ENCODE measurements at regions not wholly inside any gene's neighbourhood (a gene's known extent, or its start where the extent isn't known, plus 50 kb on each side); places are given as distances from the start of the nearest gene placed in this dataset.
"Not testable (repeated sequence)": the region's sequence is repeated elsewhere in the genome, so short reads cannot be mapped to it uniquely, and the experiment has no call there.

DNA sequence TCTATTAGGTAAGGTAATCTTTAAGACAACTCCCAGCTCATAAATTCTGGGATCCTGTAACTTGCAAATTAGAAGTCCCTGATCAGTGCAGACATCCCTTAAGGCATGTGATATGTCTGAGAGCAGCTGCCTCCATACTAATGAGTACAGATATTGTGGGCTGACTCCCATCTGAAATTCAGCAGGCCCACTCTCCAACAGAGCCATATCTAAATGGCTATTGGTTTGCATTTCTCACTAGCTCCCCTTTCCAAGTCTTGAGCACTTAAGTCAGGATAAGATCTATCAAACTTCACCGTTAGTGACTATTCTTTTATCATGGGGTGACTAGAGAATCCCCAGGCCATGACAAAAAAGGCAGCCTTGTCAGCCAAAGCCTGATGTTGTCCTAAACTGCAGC, 785.4 kb downstream of the IPMK start:
- DNase-seq = no peak

DNA sequence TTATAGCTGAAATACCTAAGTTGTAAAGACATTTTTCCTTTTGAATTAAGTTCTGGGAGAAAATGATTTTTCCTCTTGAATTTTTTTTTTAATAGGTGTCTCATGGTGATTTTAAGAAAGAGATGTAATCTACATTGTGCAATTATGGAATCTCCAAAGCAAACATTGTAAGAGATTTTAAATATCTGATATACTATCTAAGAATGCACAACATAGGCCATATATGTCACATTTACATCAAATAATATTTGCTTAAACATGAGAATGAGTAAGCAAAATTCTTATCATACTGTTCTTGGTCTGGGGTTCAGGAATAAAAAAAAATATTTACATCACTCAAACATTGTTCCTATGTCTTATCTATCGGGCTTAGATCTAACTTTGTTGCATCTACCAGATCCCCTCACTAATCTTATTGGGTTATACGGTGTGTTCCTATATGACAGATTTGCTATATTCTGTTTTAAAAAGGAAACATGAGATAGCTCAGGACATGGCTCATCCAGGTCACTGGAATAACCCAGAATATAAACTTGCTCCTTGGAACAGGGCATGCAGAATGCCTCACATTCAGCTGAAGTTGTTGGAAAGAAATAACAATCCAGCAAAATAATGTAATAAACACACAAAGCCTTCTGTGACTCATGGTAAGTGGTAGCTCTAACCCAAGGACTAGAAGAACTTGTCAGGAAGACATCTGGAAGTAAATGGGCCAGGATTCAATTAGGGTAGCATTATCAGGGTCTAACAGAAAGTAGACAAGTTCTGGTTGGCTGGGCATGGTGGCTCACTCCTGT, 794.7 kb downstream of the IPMK start:
- DNase-seq = no peak

DNA sequence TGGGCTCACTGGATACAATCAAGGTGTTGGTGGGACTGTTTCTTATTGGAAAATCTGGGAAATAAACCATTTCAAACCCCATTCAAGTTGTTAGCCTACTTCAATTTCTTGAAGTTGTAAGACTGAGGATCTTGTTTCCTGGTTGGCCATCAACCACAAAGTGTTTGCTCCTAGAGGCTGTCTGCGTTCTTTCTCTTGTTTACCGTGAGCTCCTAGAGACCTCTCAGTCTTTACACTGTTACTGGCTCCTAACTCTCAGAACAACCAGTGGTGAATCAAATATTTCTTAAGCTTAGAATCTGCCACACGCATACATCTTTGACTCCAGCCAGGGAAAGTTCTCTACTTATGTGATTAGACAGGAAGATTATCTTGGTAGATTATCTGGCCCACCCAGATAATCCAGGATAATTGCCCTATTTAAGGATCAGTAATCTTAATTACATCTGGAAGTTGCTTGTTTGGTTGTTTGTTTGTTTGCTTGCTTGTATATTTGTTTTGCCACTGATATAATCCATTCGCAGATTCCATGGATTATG, 798.7 kb downstream of the IPMK start:
- no peak for DNase-seq

DNA sequence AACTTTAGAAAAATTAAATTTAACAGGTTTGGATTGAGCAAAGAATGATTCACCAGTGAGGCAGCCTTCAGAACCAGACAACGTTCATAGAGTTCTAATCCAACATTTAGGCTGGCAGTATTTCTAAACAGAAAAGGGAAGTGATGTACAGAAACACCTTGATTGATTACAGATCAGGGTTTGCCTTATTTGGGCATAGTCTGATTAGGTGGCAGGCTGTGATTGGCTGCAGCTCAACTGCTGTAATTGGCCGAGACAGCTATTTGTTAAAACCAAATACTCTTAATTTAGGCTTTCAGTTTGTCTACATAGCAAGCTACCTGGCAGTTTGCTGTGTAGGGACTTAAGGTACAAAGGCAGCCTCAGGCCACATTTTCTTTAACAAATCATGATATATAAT, 802.5 kb downstream of the IPMK start:
- no peak for DNase-seq

DNA sequence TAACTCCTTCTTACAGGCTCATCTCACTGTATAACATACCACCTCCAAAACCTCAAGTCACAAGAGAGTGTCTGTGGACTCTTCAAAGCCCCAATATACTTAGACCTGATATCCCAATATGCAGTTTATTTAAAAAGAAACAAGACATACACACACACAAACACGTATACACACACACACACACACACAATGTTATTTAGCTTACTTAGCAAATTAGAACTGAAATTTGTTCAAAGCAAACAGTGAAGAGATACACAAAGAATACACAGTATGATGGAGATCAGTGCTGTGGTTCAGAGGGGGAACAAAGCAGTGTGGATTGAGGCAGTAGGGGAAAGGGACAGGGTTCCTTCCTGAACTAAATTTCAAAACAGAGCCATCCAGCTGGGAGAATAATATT, 807.2 kb downstream of the IPMK start:
- no peak for DNase-seq

DNA sequence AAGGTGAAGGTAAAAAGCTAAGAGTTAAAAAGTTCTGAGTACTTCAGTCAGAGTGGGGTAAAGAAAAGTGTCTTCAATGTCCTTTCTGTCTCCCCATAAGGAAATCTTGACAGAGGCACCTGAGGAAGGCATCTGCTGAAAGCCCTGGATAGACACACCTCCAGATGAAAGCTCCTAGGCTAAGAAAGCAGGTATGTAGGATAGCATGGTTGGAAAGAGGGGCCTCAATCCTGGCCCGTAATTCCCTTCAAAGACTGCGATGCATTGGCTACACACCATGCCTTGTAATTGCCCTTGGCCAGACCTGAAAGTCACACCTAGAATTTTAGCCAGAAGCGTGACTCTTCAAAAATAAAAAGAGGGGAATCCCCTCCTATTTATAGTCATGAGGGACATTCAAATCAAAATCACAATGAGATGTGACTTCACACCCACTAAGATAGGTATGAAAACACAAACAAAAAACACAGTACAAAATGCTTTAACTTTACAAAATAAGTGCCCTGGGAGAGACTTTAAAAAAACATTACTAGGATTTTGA, 809.7 kb downstream of the IPMK start:
- no peak for DNase-seq

DNA sequence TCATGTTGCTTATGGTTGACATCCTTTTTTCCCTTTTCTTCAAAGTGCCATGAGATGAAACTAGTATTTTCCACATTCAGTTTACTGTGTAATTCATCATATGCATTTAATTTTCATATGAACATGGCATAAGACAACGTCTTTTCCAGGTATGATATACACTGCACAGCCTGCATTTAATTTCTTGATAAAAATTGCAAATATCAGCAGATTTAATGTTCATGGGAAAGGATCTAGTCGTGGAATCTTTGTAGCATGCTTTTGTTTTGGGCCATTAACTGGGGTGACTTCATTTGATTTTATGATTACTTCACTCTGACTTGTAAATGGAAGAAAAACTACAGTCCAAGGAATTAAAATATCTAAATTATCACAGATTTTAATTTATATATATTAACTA, 837.3 kb downstream of the IPMK start:
- no peak for DNase-seq

DNA sequence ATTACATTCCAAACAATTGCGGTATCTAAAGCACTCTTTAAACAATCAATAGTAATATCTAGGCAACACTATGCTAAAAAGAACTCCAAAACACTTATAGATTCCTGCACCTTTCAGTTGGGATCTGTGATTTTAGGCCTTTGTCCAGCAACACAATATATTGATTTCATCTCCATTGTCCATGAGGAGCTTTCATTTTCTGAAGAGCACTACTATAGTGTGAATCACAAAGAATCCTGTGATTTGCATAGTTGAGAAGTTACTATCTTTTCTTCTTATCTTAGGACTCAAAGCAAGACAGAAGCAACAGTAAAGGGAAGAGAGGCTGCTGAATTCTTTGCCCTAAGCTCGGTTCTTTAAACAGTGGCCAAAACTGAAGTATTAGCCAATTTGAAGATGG, 846.8 kb downstream of the IPMK start:
- no peak for DNase-seq

DNA sequence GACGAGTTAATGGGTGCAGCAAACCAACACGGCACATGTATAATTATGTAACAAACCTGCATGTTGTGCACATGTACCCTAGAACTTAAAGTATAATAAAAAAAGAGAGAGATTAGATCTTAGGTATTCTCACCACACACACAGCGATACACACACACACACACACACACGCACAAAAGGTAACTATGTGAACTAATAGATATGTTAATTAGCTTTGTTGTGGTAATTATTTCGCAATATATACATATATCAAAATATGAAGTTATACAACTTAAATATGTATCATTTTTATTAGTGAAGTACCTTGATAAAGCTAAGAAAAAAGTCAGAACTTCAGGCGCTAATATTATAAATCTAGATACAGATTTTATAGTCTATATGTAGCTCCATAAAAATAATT, 849.2 kb downstream of the IPMK start:
- no peak for DNase-seq

DNA sequence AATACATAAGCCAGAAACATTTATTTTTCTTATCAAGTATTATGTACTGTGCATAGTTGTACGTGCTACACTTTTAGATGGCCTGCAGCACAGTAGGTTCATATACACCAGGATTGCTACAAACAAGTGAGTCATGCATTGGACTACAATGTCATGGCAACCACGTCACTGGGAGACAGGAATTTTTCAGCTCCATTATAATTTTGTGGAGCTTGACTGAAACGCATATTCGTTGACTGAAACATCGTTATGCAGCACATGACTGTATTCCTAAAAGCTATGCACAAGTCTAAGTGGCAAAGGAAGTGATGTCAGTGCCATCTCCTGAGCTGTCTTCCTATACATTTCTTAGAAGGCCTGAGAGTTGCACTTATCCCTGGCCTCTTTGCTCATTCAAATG, 871.8 kb downstream of the IPMK start:
- DNase-seq = no peak

DNA sequence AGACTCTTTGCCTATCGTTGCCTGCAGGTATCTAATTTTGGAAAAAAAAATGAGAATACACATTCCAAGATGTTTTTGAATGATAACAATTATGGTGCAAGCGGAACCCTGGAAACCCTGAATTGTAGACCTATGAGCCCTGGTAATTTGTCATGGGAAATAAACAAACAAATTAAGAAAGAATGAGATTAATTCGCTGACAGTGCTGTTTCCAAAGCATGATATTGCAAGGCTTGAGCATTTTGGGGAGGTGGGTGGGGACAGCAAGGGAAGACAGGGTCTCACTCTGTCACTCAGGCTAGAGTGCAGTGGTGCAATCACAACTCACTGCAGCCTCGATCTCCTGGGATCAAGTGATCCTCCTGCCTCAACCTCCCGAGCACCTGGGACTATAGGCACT, 900.3 kb downstream of the IPMK start:
- DNase-seq = no peak

DNA sequence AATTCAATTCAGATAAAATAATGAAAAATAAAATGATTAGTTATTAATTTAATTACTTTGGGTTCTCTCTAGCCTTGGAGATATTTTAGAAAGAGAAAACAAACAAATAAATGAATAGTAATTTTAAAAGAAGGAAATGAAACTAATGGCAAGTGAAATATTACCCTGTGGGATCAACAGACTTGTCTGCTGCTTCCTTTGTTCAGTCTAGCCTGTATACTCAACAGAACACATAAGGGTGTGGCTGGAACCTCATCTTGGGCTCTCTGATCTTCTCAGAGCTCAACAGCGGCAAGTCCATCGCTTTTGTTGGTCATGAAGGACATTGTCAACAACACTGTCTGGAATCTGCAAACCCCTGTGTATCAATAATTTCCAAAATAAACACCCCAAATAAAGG, 904.9 kb downstream of the IPMK start:
- DNase-seq = no peak

DNA sequence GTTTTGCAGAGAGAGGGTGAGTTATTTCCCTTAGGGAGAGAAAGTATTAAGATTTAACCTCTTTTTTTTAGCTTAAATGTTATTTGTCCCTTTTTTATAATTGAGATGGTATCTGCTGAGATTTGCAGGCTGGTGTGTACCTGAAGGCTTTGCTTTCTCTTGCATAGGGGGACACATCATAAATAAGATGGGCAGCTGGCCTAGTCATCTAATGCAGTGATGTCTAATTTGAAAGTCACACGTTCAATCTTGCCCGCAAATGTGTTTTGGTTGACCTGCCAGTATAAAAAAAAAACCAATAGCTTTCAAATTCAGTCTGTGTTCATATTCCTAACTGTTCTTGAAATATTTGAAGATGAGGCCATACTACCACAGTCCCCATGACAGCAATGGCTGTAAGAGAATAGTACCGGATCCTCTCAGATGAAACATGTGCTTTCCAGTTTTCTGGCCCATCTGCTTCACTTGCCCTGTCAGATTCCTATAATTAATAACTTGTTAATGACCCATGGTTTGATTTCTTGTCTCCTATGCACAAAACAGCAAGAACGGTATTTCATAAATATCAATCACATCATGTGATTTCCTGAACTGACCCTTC, 914.2 kb downstream of the IPMK start:
- no peak for DNase-seq

DNA sequence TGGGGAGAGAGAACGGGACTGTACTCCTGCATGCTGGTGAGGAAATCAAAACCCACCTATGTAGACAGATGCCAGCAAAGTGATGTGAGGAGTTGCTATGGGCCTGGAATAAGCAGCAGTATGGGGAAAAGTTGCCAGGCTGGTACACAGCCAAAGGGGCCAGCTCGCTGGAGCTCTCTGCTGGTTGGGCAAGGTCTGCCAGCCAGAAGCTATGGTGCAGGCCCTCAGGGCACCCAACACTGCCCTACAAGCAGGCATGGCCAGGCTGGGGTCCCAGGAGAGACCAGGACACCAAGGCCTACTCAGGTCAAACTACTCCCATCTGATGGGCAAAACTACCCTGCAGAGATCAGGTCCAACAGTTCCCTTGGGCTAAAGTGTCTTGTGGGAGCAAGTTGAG, 916.6 kb downstream of the IPMK start:
- DNase-seq = no peak

DNA sequence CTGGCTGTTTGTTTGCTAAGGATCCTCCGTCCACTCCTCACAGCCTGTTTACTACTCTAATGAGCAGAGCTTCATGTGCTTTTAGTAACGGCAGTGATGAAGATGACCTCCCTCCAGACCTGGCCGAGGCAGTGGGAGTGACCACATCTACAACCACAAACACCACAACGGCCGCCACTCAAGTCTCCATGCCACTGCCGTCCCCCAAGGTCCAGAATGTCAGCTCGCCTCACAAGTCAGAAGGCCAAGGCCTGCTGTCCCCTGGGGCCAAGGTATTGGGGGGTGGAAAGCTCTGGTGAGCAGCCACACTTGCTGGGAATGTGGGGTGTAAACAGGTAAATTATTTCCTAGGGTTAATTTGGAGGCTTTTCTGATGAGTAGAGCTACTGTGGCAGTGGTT, 926.4 kb downstream of the IPMK start:
- no peak for DNase-seq

DNA sequence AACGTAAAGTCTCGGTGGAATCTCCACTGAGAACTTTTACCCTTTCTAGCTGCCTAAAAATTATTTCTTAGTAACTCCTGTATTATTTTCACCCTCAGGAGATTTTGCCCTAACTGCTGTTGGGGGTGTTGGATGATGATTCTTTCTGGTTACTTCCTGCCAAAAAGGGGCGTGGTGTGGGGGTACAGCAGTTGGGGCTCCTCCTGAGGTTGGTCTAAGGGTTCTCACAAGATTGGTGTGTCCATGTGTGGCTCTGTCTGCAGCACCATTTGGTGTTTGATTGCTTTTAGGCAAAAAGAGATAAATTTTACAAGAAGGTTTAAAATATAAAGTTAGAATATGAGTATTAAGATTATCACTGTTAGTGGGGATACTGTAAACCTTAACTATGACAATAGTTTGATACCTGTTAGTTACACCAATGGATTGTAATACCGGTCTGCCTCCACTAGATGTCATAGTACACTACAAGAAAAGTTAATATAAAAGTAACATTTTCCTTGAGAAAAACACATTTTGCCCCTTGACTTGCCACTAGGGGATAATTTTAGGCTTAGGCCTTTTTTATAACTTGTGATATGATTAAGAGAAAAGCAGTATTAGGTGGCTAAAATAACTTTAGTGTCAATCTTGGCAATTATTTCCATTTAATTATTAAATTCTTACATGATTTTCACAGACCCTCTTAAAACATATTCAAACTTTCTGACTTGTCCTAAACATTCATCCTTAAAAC, 928.7 kb downstream of the IPMK start:
- no peak for DNase-seq

DNA sequence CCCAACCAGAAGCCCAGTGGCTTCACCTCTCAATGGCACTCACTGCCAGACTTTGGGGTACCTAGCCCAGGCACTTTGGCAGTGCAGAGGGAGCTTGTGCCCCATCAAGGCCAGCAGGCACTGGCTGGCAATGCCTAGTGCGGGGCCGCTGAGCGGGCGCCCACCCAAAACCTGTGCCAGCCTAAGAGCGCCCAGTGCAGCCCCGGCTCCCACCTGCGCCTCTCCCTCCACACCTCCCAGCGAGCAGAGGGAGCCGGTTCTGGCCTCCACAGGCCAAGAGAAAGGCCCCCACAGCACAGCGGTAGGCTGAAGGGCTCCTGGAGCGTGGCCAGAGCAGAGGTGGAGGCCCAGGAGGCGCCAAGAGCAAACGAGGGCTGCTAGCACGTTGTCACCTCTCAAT, 930.8 kb downstream of the IPMK start:
- DNase-seq = no peak

DNA sequence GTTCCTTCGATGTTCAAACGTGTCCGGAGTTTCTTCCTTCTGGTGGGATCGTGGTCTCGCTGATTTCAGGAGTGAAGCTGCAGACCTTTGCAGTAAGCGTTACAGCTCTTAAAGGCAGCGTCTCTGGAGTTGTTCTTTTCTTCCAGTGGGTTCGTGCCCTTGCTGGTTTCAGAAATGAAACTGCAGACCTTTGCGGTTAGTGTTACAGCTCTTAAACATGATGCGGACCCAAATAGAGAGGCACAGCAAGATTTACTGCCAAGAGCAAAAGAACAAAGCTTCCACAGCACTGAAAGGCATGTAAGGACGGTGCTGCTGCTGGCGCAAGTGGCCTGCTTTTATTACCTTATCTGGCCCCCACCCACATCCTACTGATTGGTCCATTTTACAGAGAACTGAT, 931.4 kb downstream of the IPMK start:
- no peak for DNase-seq

DNA sequence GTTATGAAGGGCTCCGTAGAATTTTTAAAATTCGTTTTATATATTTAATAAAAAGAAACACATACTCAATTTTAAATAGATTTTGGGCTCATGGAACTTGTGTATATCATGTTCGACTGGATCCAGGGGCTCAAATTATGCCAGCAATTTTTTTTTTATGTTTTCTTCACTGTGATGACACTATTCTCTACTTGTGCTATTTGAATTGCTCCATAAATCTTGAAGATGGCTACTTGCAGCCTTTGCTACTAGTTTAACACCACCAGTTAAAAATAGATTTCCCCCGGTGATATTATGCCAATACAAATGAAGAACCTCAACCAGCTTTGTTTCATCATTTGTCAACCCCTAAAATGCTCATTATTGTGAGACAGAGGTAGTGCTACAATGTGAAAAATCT, 933.2 kb downstream of the IPMK start:
- no peak for DNase-seq

DNA sequence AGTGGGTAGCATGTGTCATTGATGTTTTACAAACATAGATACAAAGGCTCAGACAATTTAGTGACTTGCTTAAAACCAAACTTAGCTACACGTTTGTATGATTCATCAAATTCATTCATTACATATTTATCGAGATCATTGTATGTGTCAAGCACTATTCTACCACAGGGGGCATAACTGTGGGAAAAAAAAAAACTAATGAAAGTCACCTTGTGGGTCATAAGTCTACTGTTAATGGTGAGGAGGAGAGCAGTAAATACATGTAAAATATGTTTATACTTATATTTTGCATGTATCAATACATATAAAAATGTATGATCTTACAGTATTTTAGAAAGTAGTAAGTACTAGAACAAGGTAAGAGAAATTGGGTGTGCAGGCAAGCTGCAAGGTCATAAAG, 933.8 kb downstream of the IPMK start:
- no peak for DNase-seq

DNA sequence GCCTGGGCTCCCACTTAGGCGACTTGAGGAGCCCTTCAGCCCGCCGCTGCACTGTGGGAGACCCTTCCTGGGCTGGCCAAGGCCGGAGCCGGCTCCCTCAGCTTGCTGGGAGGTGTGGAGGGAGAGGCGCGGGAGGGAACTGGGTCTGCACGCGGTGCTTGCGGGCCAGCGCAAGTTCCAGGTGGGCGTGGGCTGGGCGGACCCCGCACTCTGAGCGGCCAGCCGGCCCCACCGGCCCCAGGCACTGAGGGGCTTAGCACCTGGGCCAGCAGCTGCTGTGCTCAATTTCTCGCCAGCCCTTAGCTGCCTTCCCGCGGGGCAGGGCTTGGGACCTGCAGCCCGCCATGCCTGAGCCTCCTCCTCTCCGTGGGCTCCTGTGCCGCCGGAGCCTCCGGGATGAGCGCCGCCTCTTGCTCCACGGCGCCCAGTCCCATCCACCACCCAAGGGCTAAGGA, 946.3 kb downstream of the IPMK start:
- not testable (repeated sequence) for DNase-seq

DNA sequence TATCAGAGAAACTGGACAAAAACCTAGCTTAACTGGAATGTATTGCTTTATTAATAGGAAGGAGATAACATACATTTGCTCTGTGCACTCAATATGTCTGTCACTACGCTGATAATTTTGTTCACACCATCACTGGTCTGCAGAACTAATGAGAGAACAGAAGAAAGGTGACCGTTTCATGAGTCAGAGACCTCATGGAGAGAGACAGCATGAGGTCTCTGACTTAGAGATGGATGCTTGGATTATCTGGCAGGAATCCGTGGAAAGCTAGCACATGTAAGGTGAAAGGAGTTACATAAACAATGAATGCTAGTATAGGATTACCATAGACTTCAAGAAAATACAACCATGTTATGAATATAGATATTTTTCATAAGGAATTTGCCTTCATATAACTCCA, 947.3 kb downstream of the IPMK start:
- DNase-seq = no peak

DNA sequence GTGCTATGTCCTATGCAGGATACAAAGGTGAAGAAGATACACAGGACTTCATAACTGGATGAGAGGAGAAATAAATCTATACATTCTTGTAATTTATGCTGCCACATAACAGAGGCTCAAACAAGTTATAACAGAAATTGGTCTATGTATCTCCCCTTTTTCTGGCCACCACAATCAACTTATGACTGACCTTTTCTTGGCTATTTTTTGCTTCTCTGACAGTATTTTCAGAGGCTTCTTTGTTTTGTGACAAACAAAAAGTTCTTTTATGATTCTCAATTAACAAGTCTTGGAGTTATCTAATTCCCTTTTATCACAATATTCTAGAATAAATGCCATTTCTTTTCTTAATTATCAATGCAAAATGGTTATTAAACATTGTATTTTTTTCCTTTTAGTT, 953.0 kb upstream of the ZWINT start:
- no peak for DNase-seq

DNA sequence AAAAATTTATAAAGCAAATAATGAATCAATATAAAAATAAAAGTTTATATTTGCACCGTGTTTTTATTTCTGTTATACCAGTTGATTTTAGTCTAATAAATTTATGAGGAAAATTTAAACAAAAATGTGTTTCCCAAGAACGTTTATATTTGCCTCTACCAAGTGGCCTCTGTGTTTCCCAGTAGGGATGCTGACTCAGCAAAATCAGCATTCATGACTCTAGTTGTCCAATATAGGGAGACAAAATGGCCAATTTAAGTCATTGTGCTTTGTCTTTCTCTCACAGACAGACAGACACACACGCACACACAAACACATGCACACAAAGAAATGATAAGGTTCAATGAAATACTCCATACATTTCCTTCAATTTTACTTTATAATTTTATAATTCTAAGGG, 942.5 kb upstream of the ZWINT start:
- no peak for DNase-seq
